ENCODE measurements at regions not wholly inside any gene's neighbourhood (a gene's known extent, or its start where the extent isn't known, plus 50 kb on each side); places are given as distances from the start of the nearest gene placed in this dataset.

- DNase-seq (ENCODE audit: low spot score), result no peak
- Histone ChIP-seq H3K27ac (replicated peaks; ENCODE audit: low read length) (no peak overlapping the region), H3K9me3 (replicated peaks in 1 of 2; ENCODE audit: control insufficient read depth in 2 of 2, insufficient read depth in 1 of 2, low read depth in 1 of 2, low read length in 2 of 2) (no peaks in the 10 kb centered on the region), H2AK5ac (ENCODE audit: low read depth, low read length) (no peak overlapping the region), H2AFZ (ENCODE audit: low read length) (no peak overlapping the region), H3K79me1 (ENCODE audit: low read depth, low read length) (no peaks in the 10 kb centered on the region), H2BK12ac (ENCODE audit: low read length) (no peak overlapping the region), H4K8ac (ENCODE audit: low read depth, low read length) (no peak overlapping the region), H2BK120ac (ENCODE audit: low read depth, low read length) (no peak overlapping the region), H3K18ac (ENCODE audit: low read length) (no peak overlapping the region), H3K4me3 (ENCODE audit: low read length in 2 of 2) (no peak overlapping the region), H3K4me1 (ENCODE audit: control insufficient read depth in 2 of 2, insufficient read depth in 1 of 2, low read depth in 1 of 2, low read length in 2 of 2) (peaks cover 2% of the 10 kb centered on the region in 2 donors), H3K4me2 (ENCODE audit: insufficient read depth, low read length, poor library complexity, severe bottlenecking) (no peak overlapping the region), H3K23ac (ENCODE audit: low read depth, low read length, poor library complexity) (no peak overlapping the region), H2BK5ac (ENCODE audit: low read length) (no peak overlapping the region), H2BK15ac (ENCODE audit: low read length) (no peak overlapping the region), H4K91ac (ENCODE audit: low read depth, low read length, poor library complexity) (no peak overlapping the region), H3K36me3 (replicated peaks in 1 of 2; ENCODE audit: control insufficient read depth in 2 of 2, insufficient read depth in 2 of 2, low read length in 2 of 2) (no peaks in the 10 kb centered on the region), H3K27me3 (ENCODE audit: control insufficient read depth in 3 of 3, insufficient read depth in 3 of 3, low read depth in 1 of 3, low read length in 3 of 3) (no peaks in the 10 kb centered on the region), H3K14ac (ENCODE audit: low read length) (no peak overlapping the region), H3K4ac (ENCODE audit: low read length) (peak overlapping the region; percentile 44), H3K9ac (ENCODE audit: low read depth, low read length, poor library complexity) (no peak overlapping the region)
- WGBS, 2 donors (ENCODE audit: extremely low coverage in 2 of 2, insufficient read length in 2 of 2, insufficient replicate concordance in 1 of 2), result no CpG with 5 or more reads among the region's 2 CpGs
These were observed 74.7 kb upstream of the RGL1 start for GRCh38 chr1:183730107-183730724.

- H3K4me1 ChIP-seq (ENCODE audit: control insufficient read depth in 2 of 2, insufficient read depth in 1 of 2, low read depth in 1 of 2, low read length in 2 of 2), result no peaks in the 10 kb centered on the region
- H4K91ac ChIP-seq (ENCODE audit: low read depth, low read length, poor library complexity), result no peak overlapping the region
- no peaks in the 10 kb centered on the region for H3K36me3 ChIP-seq (replicated peaks in 1 of 2; ENCODE audit: control insufficient read depth in 2 of 2, insufficient read depth in 2 of 2, low read length in 2 of 2)
- no peaks in the 10 kb centered on the region for H3K27me3 ChIP-seq (ENCODE audit: control insufficient read depth in 3 of 3, insufficient read depth in 3 of 3, low read depth in 1 of 3, low read length in 3 of 3)
- no peak overlapping the region for H3K4me2 ChIP-seq (ENCODE audit: insufficient read depth, low read length, poor library complexity, severe bottlenecking)
- no peak overlapping the region for H2AK5ac ChIP-seq (ENCODE audit: low read depth, low read length)
- no peak overlapping the region for H3K4ac ChIP-seq (ENCODE audit: low read length)
- no peak overlapping the region for H3K23ac ChIP-seq (ENCODE audit: low read depth, low read length, poor library complexity)
- H2BK5ac ChIP-seq (ENCODE audit: low read length), result no peak overlapping the region
- H3K9me3 ChIP-seq (replicated peaks in 1 of 2; ENCODE audit: control insufficient read depth in 2 of 2, insufficient read depth in 1 of 2, low read depth in 1 of 2, low read length in 2 of 2), result peaks cover 0 to 1% of the 10 kb centered on the region in 2 donors
- H3K4me3 ChIP-seq (ENCODE audit: low read length in 2 of 2), result no peak overlapping the region
- no peak for DNase-seq (ENCODE audit: low spot score)
- no peak overlapping the region for H2BK15ac ChIP-seq (ENCODE audit: low read length)
- H3K18ac ChIP-seq (ENCODE audit: low read length), result no peak overlapping the region
- H3K79me1 ChIP-seq (ENCODE audit: low read depth, low read length), result no peaks in the 10 kb centered on the region
- H2AFZ ChIP-seq (ENCODE audit: low read length), result no peak overlapping the region
- H2BK120ac ChIP-seq (ENCODE audit: low read depth, low read length), result no peak overlapping the region
- no peak overlapping the region for H4K8ac ChIP-seq (ENCODE audit: low read depth, low read length)
- H3K9ac ChIP-seq (ENCODE audit: low read depth, low read length, poor library complexity), result no peak overlapping the region
- H2BK12ac ChIP-seq (ENCODE audit: low read length), result no peak overlapping the region
- no CpG with 5 or more reads among the region's 1 CpG for WGBS, 2 donors (ENCODE audit: extremely low coverage in 2 of 2, insufficient read length in 2 of 2, insufficient replicate concordance in 1 of 2)
- no peak overlapping the region for H3K14ac ChIP-seq (ENCODE audit: low read length)
- H3K27ac ChIP-seq (replicated peaks; ENCODE audit: low read length), result no peak overlapping the region
These were observed 73.7 kb upstream of the APOBEC4 start for GRCh38 chr1:183726825-183727224.

GRCh38 chr1:183724350-183725042 is 71.4 kb upstream of the APOBEC4 start:
- H2AK5ac ChIP-seq (ENCODE audit: low read depth, low read length), result no peak overlapping the region
- H3K9me3 ChIP-seq (replicated peaks in 1 of 2; ENCODE audit: control insufficient read depth in 2 of 2, insufficient read depth in 1 of 2, low read depth in 1 of 2, low read length in 2 of 2), result peaks cover 0 to 5% of the 10 kb centered on the region in 2 donors
- H3K27me3 ChIP-seq (ENCODE audit: control insufficient read depth in 3 of 3, insufficient read depth in 3 of 3, low read depth in 1 of 3, low read length in 3 of 3), result no peaks in the 10 kb centered on the region
- no peak overlapping the region for H3K4ac ChIP-seq (ENCODE audit: low read length)
- H2AFZ ChIP-seq (ENCODE audit: low read length), result no peak overlapping the region
- no peak overlapping the region for H3K4me2 ChIP-seq (ENCODE audit: insufficient read depth, low read length, poor library complexity, severe bottlenecking)
- no peak overlapping the region for H2BK5ac ChIP-seq (ENCODE audit: low read length)
- H4K91ac ChIP-seq (ENCODE audit: low read depth, low read length, poor library complexity), result no peak overlapping the region
- H2BK12ac ChIP-seq (ENCODE audit: low read length), result no peak overlapping the region
- no peak overlapping the region for H3K23ac ChIP-seq (ENCODE audit: low read depth, low read length, poor library complexity)
- no peak overlapping the region for H3K18ac ChIP-seq (ENCODE audit: low read length)
- no peak overlapping the region for H2BK15ac ChIP-seq (ENCODE audit: low read length)
- H4K8ac ChIP-seq (ENCODE audit: low read depth, low read length), result no peak overlapping the region
- H2BK120ac ChIP-seq (ENCODE audit: low read depth, low read length), result no peak overlapping the region
- no peak overlapping the region for H3K27ac ChIP-seq (replicated peaks; ENCODE audit: low read length)
- DNase-seq (ENCODE audit: low spot score), result no peak
- H3K79me1 ChIP-seq (ENCODE audit: low read depth, low read length), result no peaks in the 10 kb centered on the region
- WGBS, 2 donors (ENCODE audit: extremely low coverage in 2 of 2, insufficient read length in 2 of 2, insufficient replicate concordance in 1 of 2), result no CpG with 5 or more reads among the region's 5 CpGs
- H3K9ac ChIP-seq (ENCODE audit: low read depth, low read length, poor library complexity), result no peak overlapping the region
- H3K14ac ChIP-seq (ENCODE audit: low read length), result no peak overlapping the region
- H3K36me3 ChIP-seq (replicated peaks in 1 of 2; ENCODE audit: control insufficient read depth in 2 of 2, insufficient read depth in 2 of 2, low read length in 2 of 2), result no peaks in the 10 kb centered on the region
- no peak overlapping the region for H3K4me3 ChIP-seq (ENCODE audit: low read length in 2 of 2)
- H3K4me1 ChIP-seq (ENCODE audit: control insufficient read depth in 2 of 2, insufficient read depth in 1 of 2, low read depth in 1 of 2, low read length in 2 of 2), result no peaks in the 10 kb centered on the region

GRCh38 chr1:183723571-183723970 is 70.5 kb upstream of the APOBEC4 start:
- Histone ChIP-seq H3K9ac (ENCODE audit: low read depth, low read length, poor library complexity) (no peak overlapping the region), H3K14ac (ENCODE audit: low read length) (no peak overlapping the region), H3K23ac (ENCODE audit: low read depth, low read length, poor library complexity) (no peak overlapping the region), H2BK12ac (ENCODE audit: low read length) (no peak overlapping the region), H3K27ac (replicated peaks; ENCODE audit: low read length) (no peak overlapping the region), H2BK120ac (ENCODE audit: low read depth, low read length) (no peak overlapping the region), H2BK15ac (ENCODE audit: low read length) (no peak overlapping the region), H3K9me3 (replicated peaks in 1 of 2; ENCODE audit: control insufficient read depth in 2 of 2, insufficient read depth in 1 of 2, low read depth in 1 of 2, low read length in 2 of 2) (peaks cover 0 to 5% of the 10 kb centered on the region in 2 donors), H3K4me2 (ENCODE audit: insufficient read depth, low read length, poor library complexity, severe bottlenecking) (no peak overlapping the region), H3K27me3 (ENCODE audit: control insufficient read depth in 3 of 3, insufficient read depth in 3 of 3, low read depth in 1 of 3, low read length in 3 of 3) (no peaks in the 10 kb centered on the region), H2BK5ac (ENCODE audit: low read length) (no peak overlapping the region), H3K4ac (ENCODE audit: low read length) (no peak overlapping the region), H3K4me3 (ENCODE audit: low read length in 2 of 2) (no peak overlapping the region), H4K91ac (ENCODE audit: low read depth, low read length, poor library complexity) (no peak overlapping the region), H3K79me1 (ENCODE audit: low read depth, low read length) (no peaks in the 10 kb centered on the region), H3K4me1 (ENCODE audit: control insufficient read depth in 2 of 2, insufficient read depth in 1 of 2, low read depth in 1 of 2, low read length in 2 of 2) (peaks cover 2 to 3% of the 10 kb centered on the region in 2 donors), H2AK5ac (ENCODE audit: low read depth, low read length) (no peak overlapping the region), H3K18ac (ENCODE audit: low read length) (no peak overlapping the region), H2AFZ (ENCODE audit: low read length) (no peak overlapping the region), H3K36me3 (replicated peaks in 1 of 2; ENCODE audit: control insufficient read depth in 2 of 2, insufficient read depth in 2 of 2, low read length in 2 of 2) (no peaks in the 10 kb centered on the region), H4K8ac (ENCODE audit: low read depth, low read length) (no peak overlapping the region)
- DNase-seq (ENCODE audit: low spot score), result no peak
- no CpG with 5 or more reads among the region's 2 CpGs for WGBS, 2 donors (ENCODE audit: extremely low coverage in 2 of 2, insufficient read length in 2 of 2, insufficient replicate concordance in 1 of 2)
